WERI-Rb-1 (cell line): ENCODE measurements at regions not wholly inside any gene's neighbourhood (a gene's known extent, or its start where the extent isn't known, plus 50 kb on each side); places are given as distances from the start of the nearest gene placed in this dataset.

Experiments used
- DNase-seq: peaks from one replicate; pipeline ENCODE4 v3.0.0-alpha.2; 2020
- H3K27ac ChIP-seq: fragments of 250-450 bp; sonication (Bioruptor Pico); 2 replicates; pipeline ENCODE4 v1.5.1; 2020; ENCODE audit warnings: mild to moderate bottlenecking, moderate library complexity
- H3K27me3 ChIP-seq: fragments of 250-450 bp; sonication (Bioruptor Pico); 2 replicates; pipeline ENCODE4 v1.5.1; 2021; ENCODE audit warnings: mild to moderate bottlenecking, low read depth, moderate library complexity; ENCODE audit not compliant: insufficient read depth, severe bottlenecking
- H3K36me3 ChIP-seq: fragments of 250-450 bp; sonication (Bioruptor Pico); 2 replicates; pipeline ENCODE4 v1.5.1; 2020; ENCODE audit warnings: mild to moderate bottlenecking, moderate library complexity
- H3K4me3 ChIP-seq: 2 replicates; pipeline ENCODE4 v1.5.1; 2011; ENCODE audit warnings: low read depth, mild to moderate bottlenecking, control low read depth, low read length
- H3K9me3 ChIP-seq: fragments of 250-450 bp; sonication (Bioruptor Pico); 2 replicates; pipeline ENCODE4 v1.5.1; 2021; ENCODE audit warnings: mild to moderate bottlenecking, moderate library complexity; ENCODE audit not compliant: severe bottlenecking
- CTCF ChIP-seq: IDR thresholded peaks from 2 replicates; pipeline ENCODE4 v1.5.1; 2011; ENCODE audit warnings: low read depth, mild to moderate bottlenecking, control low read depth, inconsistent platforms, low read length

DNA sequence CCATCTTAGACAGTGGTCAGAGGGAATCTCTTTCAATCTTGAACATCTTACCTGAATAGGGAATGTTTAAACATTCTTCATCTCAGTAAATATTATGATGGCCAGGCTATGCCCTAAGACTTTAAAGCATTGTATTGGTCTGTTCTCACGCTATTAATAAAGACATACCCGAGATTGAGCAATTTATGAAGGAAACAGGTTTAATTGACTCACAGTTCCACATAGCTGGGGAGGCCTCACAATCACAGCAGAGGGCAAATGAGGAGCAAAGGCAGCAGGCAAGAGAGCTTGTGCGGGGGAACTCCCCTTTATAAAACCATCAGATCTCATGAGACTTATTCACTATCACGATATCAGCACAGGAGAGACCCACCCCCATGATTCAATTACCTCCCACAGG, 55.3 kb upstream of the SOX9 start:
- Histone ChIP-seq H3K36me3 (no peaks in the 10 kb centered on the region), H3K4me3 (no peak overlapping the region), H3K9me3 (no peaks in the 10 kb centered on the region), H3K27ac (no peak overlapping the region), H3K27me3 (peaks cover 26% of the 10 kb centered on the region)
- TF ChIP-seq CTCF, result no peak
- DNase-seq, result no peak

GRCh38 chr17:72068643-72069042, 52.2 kb upstream of the SOX9 start:
- no peak for DNase-seq
- H3K27me3 ChIP-seq, result peaks cover 31% of the 10 kb centered on the region
- H3K27ac ChIP-seq, result no peak overlapping the region
- H3K9me3 ChIP-seq, result no peaks in the 10 kb centered on the region
- no peaks in the 10 kb centered on the region for H3K36me3 ChIP-seq
- no peak overlapping the region for H3K4me3 ChIP-seq
- TF ChIP-seq CTCF, result no peak

DNA sequence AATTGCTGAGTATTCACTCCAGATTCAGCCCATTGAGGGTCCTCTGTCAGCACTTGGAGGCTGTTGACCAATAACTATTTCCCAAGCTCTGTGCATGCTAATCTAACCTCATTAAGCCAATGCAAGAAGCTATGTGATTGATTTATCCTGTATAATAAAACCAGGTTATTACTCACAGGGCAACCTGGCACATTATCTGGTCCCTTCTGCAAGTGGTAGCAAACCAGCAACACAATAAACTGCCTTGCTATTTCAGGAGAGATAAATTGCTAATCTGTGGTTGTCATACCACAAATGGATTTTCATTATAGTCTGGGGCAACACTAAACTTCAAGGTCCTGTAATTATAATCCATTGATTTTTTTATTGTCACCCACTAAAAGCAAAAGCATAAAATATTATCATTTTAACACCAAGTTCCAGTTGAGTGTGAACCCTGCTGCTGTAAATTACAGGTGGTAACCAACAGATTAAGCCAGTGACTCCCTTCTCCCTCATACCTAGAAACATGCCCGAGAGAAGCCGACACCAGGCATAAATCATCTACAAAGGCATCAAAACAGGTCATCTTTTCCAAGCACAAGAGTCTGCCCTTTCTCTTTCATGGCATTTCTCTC, 51.1 kb upstream of the SOX9 start:
- H3K27ac ChIP-seq, result no peak overlapping the region
- DNase-seq, result no peak
- no peaks in the 10 kb centered on the region for H3K9me3 ChIP-seq
- H3K36me3 ChIP-seq, result no peaks in the 10 kb centered on the region
- no peak overlapping the region for H3K4me3 ChIP-seq
- peaks cover 34% of the 10 kb centered on the region for H3K27me3 ChIP-seq
- TF ChIP-seq CTCF, result no peak
